ENCODE measurements at regions not wholly inside any gene's neighbourhood (a gene's known extent, or its start where the extent isn't known, plus 50 kb on each side); places are given as distances from the start of the nearest gene placed in this dataset.

GRCh38 chr6:126143761-126144251 is 157.5 kb downstream of the TRMT11 start:
- TF ChIP-seq CTCF (IDR thresholded peaks at IDR 0.05; ENCODE audit: insufficient read depth, low read length, poor library complexity, severe bottlenecking) (no peak), EZH2phosphoT487 (conservative IDR thresholded peaks at IDR 0.05; ENCODE audit: low read length) (no peak)
